Endothelial cell (in vitro differentiated cells): ENCODE measurements at regions not wholly inside any gene's neighbourhood (a gene's known extent, or its start where the extent isn't known, plus 50 kb on each side); places are given as distances from the start of the nearest gene placed in this dataset.

Source experiments
- DNase-seq: peaks from one replicate; pipeline ENCODE4 v3.0.0; 2021; ENCODE audit warnings: low spot score
- H3K27ac Mint-ChIP-seq: one replicate; pipeline ENCODE4 v1.8.0; 2021; ENCODE audit warnings: mixed read lengths, inconsistent platforms; ENCODE audit not compliant: unreplicated experiment
- H3K27me3 Mint-ChIP-seq: one replicate; pipeline ENCODE4 v1.8.0; 2021; ENCODE audit warnings: mild to moderate bottlenecking, moderate library complexity, mixed read lengths, inconsistent platforms; ENCODE audit not compliant: unreplicated experiment
- H3K36me3 Mint-ChIP-seq: one replicate; pipeline ENCODE4 v1.8.0; 2021; ENCODE audit warnings: mild to moderate bottlenecking, low read depth, mixed read lengths, inconsistent platforms; ENCODE audit not compliant: unreplicated experiment
- H3K4me1 Mint-ChIP-seq: one replicate; pipeline ENCODE4 v1.8.0; 2021; ENCODE audit warnings: mild to moderate bottlenecking, mixed read lengths, inconsistent platforms; ENCODE audit not compliant: unreplicated experiment
- H3K4me3 Mint-ChIP-seq: one replicate; pipeline ENCODE4 v1.8.0; 2021; ENCODE audit warnings: mild to moderate bottlenecking, mixed read lengths, inconsistent platforms; ENCODE audit not compliant: unreplicated experiment
- H3K9me3 Mint-ChIP-seq: one replicate; pipeline ENCODE4 v1.8.0; 2021; ENCODE audit warnings: mixed read lengths, inconsistent platforms; ENCODE audit not compliant: unreplicated experiment
- TF ChIP-seq, protein P1 (sequence below): fragments of 200-600 bp; sonication (generic); IDR thresholded peaks from one replicate; pipeline ENCODE4 v1.5.0; 2021; ENCODE audit warnings: antibody characterized with exemption; ENCODE audit not compliant: unreplicated experiment

DNA sequence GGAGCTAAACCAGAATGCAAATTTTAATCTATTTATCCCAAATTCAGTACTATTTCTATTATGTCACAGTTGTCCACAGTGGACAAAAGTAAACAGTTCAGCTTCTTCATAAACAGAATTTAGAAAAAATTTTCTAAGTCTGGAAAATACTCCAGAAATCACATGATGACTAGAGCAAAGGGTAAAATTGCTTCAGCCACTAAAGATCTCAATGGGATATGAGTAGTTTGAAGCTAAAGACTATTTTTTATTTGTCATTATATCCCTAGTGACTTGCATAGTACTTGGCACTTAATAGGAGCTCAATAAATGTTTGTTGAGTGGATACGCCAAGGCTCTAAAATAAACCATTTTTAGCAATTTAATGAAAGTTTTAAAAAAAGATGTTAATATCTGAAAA lies 354.3 kb upstream of the AGTR1 start:
- peaks cover 4% of the 10 kb centered on the region for H3K9me3 Mint-ChIP-seq
- H3K4me1 Mint-ChIP-seq, result no peaks in the 10 kb centered on the region
- no peaks in the 10 kb centered on the region for H3K36me3 Mint-ChIP-seq
- no peak overlapping the region for H3K27ac Mint-ChIP-seq
- H3K27me3 Mint-ChIP-seq, result no peaks in the 10 kb centered on the region
- TF ChIP-seq, protein P1, sequence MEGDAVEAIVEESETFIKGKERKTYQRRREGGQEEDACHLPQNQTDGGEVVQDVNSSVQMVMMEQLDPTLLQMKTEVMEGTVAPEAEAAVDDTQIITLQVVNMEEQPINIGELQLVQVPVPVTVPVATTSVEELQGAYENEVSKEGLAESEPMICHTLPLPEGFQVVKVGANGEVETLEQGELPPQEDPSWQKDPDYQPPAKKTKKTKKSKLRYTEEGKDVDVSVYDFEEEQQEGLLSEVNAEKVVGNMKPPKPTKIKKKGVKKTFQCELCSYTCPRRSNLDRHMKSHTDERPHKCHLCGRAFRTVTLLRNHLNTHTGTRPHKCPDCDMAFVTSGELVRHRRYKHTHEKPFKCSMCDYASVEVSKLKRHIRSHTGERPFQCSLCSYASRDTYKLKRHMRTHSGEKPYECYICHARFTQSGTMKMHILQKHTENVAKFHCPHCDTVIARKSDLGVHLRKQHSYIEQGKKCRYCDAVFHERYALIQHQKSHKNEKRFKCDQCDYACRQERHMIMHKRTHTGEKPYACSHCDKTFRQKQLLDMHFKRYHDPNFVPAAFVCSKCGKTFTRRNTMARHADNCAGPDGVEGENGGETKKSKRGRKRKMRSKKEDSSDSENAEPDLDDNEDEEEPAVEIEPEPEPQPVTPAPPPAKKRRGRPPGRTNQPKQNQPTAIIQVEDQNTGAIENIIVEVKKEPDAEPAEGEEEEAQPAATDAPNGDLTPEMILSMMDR, result no peak
- DNase-seq, result no peak
- H3K4me3 Mint-ChIP-seq, result no peak overlapping the region

DNA sequence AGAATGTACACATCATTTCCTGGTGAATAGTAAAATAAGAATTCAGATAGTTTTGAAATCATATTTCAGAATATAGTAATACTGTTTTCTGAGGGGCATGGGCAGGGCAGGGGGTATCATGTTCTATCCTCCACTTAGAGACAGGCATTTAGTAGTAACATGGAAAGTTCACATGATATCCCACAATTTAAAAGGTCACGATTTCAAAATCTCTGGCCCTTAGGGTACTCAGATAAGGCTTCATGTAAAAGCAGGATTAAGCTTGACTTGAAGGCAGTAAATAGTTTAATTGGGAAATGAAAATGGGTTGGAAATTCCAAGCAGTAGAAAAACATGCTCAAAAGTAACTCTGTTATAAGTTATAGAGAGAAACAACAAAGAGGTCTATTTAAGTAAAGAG lies 353.2 kb upstream of the AGTR1 start:
- Mint-ChIP-seq H3K4me3 (no peak overlapping the region), H3K9me3 (peaks cover 4% of the 10 kb centered on the region), H3K4me1 (no peaks in the 10 kb centered on the region), H3K27ac (no peak overlapping the region), H3K36me3 (no peaks in the 10 kb centered on the region), H3K27me3 (no peaks in the 10 kb centered on the region)
- DNase-seq, result no peak
- TF ChIP-seq, protein P1, result no peak

DNA sequence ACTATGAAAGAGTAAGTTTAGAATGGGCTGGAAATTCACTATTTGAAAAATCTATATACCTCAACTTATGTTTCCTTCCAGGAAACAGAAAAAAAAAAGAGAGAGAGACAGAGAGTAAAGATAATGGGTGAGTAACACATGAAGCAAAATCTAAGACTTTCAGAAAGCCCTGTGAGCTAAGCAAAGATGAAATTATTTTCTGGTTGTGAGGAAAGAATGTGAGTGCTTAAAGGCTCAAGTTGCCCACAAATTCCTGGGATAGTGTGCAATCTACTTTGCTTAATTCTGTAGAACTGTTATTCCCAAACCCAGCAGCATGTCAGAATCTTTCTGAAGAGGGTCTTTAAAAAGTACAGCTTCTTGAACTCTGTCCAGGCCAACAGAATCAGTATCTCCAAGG lies 337.7 kb upstream of the AGTR1 start:
- Mint-ChIP-seq H3K4me3 (no peak overlapping the region), H3K36me3 (no peaks in the 10 kb centered on the region), H3K27ac (no peak overlapping the region), H3K27me3 (no peaks in the 10 kb centered on the region), H3K4me1 (no peaks in the 10 kb centered on the region), H3K9me3 (no peaks in the 10 kb centered on the region)
- TF ChIP-seq, protein P1, result no peak
- no peak for DNase-seq

DNA sequence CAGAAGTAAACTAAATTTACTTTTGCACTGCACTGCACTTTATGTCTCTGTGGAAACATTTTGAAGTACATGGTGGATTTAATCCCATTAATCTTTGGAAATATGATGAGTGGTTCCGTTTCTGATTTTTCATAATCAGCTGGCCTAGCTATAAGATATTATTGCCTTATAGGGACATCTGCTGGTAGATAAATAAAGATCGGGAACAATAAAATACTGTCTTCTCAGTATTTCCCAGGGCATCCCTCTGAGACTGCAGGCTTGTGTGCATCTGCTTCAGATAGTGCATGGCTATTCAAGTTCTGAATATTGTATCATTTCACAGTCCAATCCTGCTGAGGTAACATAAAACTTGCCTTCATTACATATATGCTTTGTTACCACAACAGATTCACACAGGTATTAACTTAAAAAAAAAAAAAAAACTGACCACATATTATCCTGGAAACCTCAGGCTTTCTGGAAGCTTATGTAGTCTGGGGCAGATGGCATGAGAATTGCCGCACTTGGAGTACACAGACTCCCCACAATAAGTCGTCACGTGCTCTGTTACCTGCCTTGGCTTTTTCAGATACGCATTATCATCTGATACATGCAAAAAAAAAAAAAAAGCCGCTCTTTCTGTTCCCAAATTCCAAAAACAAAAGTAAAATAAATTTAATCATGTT lies 330.8 kb upstream of the AGTR1 start:
- H3K27ac Mint-ChIP-seq, result no peak overlapping the region
- no peak for DNase-seq
- H3K4me3 Mint-ChIP-seq, result no peak overlapping the region
- H3K4me1 Mint-ChIP-seq, result no peaks in the 10 kb centered on the region
- no peaks in the 10 kb centered on the region for H3K27me3 Mint-ChIP-seq
- no peaks in the 10 kb centered on the region for H3K36me3 Mint-ChIP-seq
- no peaks in the 10 kb centered on the region for H3K9me3 Mint-ChIP-seq
- TF ChIP-seq, protein P1, result no peak

DNA sequence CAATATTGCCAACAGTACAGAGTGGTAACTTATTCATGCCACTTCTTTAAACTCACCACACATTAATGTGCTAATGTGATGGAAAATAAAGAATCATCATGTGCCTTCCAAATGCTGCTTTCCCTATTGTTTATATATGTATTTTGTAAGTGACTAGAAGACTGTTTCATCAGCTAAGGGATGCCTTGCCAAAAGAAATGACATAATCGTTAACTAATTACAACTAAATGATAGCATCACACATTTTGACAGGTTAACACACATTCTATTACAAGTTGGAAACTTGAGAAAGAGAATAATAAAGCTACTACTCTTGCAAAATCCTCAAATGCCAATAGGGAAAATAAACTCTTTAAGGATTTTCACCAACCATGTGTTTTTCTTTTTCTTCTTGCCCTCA lies 329.9 kb upstream of the AGTR1 start:
- TF ChIP-seq, protein P1, result no peak
- Mint-ChIP-seq H3K27me3 (no peaks in the 10 kb centered on the region), H3K4me1 (no peaks in the 10 kb centered on the region), H3K27ac (no peak overlapping the region), H3K36me3 (no peaks in the 10 kb centered on the region), H3K9me3 (no peaks in the 10 kb centered on the region), H3K4me3 (no peak overlapping the region)
- DNase-seq, result no peak
